Stimulated activated CD8-positive, alpha-beta memory T cell treated with anti-CD3 and anti-CD28 coated beads, Interleukin-12 subunit alpha, Interleukin-12 subunit beta, amount 100 ng/mL, for 1 hour (primary cell): ENCODE measurements at regions not wholly inside any gene's neighbourhood (a gene's known extent, or its start where the extent isn't known, plus 50 kb on each side); places are given as distances from the start of the nearest gene placed in this dataset.

Experiments used
- DNase-seq: peaks from one replicate; pipeline ENCODE4 v3.0.0-alpha.2; 2020; ENCODE audit warnings: low read depth

DNA sequence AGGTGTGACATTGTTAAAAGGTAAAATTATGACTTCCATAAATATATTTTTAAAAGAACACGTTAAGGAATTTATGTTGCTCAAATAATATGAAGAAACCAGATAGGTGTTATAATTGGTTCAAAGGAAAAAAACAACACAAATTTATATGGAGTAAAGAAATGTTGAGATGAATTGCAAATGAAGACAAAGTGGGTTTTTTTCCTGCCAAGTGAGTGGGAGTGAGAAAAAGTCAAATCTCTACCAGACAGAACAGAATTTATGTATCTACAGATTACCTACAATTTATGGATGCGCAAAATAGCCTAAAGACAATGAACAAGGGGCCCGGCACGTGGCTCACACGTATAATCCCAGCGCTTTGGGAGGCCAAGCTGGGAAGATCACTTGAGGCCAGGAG, 159.7 kb upstream of the SLC1A4 start:
- DNase-seq, result no peak

DNA sequence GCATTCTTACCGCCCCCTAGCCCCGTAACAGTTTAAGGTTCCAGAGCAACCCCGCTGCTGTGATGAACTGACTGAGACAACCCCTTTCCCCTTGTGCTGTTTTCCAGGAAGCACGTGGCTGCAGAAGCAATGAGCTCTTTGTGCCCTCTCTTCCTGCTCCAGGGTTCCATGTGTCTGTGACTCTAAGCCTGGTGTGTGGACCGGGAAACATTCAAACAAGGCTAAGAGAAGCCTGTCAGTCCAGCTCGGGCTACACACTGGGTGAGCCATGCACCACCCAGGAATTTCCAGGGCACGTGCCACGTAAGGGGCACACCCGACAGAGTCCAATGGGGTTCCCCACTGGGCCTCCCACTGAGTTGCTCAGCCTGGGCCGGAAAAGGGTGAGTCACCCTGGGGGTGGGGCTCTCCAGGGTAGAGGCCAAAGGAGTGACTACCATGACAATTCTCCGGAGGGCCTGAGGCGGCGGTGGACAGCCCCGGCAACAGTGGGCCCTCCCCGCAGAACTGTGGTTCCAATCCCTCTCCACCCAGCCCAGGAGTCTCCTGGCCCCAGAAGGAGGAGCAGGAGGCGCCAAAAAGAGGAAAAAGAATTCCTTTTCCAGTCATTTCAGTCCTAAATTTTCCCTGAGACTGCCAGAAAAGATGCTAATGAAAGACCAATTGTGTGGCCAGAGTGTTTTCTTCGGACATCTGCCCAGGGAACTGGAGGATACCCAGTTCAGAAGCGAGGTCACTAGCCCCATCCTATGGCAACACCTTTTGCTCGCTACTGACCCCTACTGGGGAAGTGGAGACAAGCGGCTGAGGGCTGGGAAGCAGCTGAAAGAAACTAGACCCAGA, 157.8 kb upstream of the SLC1A4 start:
- DNase-seq, result peak; percentile 67

DNA sequence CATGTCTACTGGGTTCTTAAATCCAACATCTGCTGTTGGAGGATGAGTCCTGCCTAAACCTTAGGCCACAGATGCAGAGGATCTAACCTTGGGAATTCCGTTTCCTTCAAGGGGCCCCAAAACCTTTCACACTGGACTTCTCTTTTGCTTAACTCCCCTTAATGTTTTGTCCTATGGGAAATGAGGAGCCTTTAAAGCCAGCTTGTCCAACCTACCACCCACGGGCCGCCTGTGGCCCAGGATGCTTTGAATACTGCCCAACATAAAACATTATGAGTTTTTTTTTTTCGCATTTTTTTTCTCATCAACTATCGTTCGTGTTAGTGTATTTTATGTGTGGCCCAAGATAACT, 157.2 kb upstream of the SLC1A4 start:
- no peak for DNase-seq

DNA sequence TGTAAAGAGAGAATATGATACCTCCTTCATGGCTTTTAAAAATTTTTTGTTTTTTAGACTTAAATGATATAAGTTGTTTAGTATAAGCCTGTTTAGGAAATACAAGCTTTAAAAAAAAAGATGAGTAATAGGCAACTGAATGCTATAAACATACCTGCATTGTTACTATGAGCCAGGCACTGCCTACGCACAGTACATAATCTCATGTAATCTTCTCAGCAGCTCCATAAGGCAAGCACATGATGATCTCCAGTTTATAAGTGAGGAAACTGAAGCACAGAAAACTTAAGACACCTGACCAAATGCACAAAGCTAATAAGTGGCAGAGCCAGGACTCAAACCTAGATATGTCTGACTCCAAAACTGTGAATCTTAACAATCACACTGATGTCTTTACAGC, 156.3 kb upstream of the SLC1A4 start:
- no peak for DNase-seq

DNA sequence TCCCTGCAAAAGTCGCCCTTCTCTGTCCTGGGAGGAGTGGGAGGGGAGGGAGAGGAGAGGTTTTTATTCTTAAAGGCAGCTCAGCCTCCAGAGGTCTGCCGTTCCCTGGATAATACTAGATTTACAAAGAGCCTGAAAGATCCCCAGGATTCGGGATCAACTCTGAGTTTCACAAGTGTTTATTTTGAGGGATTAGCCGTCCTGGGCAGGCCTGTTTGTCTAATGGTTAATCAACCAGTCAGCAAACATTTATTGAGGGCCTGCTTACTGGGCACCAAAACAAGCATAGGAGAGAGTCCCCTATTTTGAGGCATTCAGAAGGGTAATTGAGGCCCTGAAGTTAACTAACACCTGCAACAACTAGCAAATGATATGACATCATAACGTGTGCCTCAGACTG, 152.6 kb upstream of the SLC1A4 start:
- no peak for DNase-seq

DNA sequence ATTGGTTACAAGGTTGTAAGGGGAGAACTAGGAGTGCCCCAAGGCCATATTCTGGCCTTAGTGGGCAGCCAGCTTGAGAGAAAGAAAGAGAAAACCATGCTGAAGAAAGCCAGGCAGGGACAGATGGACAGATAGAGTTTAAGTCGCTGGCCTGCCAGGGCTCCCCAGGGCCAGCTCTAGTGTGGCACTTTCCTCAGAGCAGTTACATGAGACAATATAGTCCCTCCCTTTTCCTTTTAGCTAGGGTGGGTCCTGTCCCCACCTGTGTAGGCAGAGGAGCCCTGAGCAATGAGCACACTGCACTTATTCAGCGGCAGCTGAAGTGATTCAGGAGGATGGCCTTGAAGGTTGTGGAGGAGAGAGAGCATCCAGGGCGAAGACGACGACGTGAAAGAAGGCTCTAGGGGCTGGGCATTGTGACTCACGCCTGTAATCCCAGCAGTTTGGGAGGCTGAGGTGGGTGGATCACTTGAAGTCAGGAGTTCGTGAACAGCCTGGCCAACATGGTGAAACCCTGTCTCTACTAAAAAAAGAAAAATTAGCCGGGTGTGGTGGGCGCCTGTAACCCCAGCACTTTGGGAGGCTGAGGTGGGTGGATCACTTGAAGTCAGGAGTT, 152.0 kb upstream of the SLC1A4 start:
- DNase-seq, result no peak

DNA sequence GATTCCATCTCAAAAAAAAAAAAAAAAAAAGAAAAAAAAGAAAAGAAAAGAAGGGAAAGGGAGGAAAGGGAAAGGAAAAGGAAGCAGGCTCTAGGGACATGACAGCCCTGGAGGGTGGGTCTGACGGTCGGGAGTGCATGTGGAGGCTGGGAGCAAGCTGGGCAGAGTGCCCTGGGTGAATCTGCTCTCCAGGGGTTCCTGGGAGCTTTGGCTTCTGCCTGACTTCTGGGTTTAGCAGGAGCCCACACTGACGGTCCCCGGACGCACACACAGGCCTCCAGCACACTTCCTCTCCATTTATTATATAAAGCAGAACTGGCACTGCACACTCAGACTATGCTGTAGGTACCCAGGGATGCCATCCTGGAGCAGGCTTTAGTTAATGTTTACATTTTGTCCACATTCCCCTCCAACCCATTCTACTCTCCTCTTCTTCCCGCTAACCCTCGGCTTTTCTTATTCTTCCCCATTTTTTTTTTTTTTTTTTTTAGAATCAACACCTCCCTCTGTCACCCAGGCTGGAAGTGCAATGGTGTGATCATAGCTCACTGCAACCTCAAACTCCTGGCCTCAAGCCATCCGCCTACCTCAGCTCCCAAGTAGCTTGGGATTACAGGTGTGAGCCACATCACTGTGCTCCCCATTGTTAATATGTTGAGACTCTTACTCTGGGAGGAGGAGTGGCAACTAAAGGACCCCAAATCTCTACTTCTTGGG, 151.1 kb upstream of the SLC1A4 start:
- DNase-seq, result no peak

DNA sequence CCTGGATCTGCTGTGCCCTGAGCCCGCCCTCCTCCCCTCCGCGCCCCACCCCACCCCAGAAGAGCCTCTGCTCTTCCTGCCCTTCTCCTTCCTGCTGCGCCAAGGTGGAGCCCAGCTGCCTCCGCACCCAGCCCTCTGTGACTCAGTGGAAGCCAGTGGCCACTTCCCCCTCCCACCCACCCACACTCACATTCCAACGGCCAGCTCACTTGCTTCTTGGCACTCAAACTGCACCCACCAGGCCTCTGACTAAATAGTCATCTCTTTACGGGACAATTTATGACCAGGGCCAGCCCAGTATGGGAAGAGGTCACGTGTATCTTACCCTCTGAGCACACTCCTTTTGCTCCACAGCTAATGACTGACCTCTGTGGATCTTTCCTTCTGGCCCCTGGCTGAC, 150.4 kb upstream of the SLC1A4 start:
- no peak for DNase-seq

DNA sequence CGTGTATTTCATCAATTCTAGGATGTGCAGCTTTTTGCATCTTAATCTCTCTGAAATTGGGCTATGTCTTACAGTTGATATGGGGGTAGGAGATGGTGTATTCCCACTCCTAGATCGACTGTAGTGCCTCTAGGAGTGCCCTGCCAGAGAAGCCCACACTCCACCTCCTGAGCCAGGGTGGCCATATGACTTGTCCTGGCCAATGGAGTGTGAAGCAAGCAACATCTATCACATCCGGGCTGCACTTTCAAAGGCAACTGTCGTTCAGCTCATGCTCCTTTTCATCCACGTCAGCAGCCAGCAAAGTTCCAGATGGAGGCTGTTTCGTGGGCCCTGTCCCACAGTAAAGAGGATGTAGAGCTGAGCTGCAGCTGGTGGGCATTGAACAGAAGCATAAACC, 149.4 kb upstream of the SLC1A4 start:
- DNase-seq, result no peak

DNA sequence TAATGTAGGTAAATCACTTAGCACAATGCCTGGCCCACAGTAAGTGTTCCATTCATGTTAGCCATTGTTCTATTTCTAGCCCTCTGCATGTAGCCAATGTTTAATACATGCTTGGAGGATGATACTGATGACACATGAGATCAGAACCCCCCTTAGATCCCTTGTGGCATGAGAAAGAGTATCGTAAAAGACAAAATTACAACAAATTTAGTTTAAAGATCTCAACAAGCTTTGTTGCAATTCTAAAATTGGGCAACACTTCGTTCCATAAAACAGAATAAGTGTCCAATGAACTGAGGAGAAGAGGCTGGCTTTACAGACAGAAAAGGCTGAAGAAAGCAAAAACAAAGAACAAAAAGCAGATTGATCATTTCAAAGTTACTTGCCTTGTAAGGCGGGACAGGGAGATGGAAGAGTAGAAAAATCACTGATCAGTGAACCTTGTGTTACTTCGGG, 148.7 kb upstream of the SLC1A4 start:
- DNase-seq, result no peak

DNA sequence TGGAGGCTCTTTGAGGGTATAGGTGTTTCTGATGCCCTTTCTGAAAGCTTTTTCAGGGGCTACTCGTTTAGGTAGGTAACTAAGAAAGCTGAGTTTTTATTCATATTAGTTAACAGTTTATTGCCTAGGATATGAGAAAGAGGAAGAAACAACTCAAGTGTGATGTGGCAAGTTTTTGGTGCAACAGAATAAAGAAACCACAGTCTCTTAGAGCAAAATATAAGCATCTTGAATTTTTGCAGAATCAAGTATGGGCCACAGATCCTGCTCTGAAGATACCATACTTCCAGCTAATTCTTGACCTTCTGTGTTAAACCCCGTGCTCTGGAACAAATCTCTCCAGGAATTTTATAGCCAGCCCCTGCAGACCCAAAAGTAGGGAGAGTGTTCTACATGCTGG, 147.7 kb upstream of the SLC1A4 start:
- DNase-seq, result no peak

DNA sequence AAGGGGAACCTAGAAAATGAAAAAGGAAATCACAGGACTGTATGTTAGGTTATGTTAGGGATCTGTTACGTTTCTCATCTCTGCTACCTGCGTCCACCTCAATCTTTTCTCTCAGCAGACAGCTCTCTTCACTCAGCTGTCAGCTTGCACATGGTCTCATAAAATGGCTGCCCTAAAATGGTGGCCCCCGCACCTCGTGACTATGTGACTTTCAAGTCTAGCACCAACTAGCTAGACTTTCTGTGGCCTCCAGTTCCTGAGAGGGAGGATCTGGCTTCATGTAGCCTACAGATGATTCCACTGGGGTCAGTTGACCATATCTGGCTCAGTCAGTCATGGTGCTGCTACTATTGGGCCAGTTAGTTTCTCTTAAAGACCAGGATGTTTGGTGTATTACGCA, 147.2 kb upstream of the SLC1A4 start:
- DNase-seq, result no peak

DNA sequence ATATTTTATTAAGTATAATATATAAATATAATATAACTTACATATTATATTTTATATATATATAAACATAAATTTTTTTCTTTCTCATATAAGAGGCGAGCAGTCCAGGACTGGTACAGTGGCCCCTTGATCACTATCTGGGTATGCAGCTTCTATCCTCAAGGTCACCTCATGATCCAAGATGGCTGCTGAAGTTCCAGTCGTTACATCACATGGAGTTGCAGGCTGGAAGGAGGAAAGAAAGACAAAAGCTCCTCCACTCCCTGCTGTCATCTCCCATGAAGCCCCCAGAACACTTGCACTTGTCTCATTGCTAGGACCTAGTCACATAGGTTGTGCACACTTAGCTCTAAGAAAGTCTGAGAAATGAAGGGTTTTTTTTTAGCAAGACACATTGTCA, 145.1 kb upstream of the SLC1A4 start:
- no peak for DNase-seq

DNA sequence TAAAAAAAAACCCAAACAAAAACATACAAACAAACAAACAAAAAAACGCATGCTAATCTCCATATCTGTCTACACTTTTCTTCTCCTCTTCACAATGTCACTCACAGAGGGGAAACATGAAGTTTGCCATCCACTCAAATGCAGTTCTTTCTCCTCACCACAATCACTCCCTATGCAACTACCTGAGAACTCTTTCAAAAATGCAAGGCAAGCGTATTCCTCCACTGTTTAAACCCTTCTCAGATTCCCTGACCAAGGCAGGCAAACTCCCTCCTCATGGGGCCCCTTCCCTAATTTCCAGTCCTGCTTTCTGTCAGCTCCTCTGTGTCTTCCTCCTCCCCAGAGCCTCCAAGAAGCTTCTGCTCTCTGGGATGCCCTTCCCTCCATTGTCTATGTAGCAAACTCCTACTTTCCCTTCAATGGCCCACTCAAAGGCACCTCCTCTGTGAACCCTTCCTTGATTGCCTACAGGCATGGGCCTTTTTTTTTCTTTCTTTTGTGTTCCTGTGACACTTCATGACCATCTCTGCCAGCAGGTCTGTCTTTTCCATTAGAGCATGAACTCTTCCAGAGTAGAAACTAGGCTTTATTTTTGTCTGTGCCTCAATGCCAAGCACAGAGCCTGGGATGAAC, 143.8 kb upstream of the SLC1A4 start:
- no peak for DNase-seq

DNA sequence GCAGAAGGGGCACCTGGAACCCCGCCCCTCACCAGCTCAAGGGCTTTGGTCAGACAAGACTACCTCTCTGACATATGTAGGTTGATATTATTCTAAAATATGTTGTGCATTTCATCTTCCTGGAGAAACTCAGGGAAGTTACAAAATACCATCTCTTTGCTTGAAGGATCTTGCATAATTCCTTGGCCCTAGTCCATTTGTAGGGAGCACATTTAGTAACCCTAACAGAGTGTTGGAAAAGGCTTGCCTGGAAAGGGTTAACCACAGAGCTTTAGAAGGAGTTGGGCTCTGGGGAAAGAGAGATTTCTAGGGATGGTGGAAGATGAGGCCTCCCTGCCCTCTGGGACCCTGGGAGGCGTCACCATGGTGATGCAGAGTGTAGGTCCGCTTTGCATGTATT, 143.0 kb upstream of the SLC1A4 start:
- no peak for DNase-seq

DNA sequence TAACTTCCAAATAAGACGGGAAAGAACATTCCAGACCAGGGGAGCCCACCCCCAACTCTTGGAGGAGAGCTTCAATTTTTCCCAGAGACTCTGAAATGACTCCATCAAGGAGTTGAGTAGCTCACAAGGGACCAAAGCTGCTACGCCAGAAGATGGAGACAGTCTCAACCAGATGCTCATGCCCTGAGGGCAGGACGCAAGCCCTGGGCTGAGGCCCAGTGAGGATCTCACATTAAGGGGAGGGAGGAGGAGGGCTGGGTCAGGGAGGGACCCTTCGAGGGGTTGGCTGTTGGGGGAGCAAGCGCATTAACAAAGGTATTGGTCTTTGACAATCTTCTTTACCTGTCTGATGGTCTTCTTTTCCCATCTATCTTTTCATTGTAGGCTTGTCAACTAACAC, 141.3 kb upstream of the SLC1A4 start:
- no peak for DNase-seq

DNA sequence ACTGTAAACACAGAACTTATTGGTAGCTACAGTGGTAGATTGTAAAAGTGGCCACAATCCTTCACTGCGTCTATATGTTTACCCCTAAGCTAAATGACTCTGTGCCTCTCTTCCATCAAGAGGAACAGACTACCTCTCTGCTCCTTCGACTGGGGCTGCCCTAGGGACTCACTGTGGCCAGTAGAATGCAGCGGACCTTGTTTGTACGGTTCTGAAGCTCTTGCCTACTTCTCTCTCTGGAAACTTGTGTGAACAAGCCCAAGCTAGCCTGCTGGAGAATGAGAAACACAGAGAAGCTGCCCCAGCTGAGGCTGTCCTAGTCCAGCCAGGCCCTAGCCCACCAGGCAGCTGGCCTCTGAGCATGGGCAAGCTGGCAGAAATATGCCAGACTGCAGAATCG, 140.8 kb upstream of the SLC1A4 start:
- DNase-seq, result no peak

DNA sequence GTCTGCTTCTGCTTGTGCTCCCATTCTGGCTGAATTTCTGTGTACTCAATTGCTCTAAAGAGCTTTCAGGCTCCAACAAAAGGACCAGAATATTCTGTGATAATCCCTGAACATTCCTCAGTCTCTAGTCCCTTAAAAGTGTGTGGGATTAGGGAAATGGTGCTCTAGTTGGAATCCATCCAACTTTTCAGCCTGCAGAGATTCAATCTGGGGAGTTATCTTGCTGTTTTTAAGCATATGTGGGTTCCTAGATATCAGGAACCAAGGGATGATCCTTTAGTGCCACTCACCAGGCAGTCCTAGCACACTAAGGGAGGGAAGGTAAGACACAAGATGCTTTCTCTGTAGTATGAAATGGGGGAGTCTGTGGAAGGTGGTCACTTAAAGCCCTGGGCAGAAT, 140.3 kb upstream of the SLC1A4 start:
- DNase-seq, result no peak

DNA sequence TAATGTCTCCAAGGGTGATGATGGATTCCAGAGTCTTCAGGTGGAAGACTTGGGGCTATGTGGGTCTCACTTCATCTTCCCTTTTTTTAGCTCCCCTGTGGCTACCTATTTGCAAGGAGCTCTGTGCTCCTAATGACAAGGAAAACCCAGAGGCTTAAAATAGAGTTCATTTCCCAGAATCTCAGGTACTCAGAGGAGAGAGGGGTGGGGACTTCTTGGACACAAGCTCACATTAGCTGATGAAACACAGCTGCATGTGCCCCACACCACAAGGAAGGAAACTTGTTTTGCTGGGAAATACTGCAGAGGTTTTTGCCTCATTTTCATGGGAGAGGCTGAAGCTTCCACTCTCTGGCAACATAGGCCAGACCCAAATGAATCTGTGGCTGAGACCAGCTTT, 138.6 kb upstream of the SLC1A4 start:
- DNase-seq, result no peak

DNA sequence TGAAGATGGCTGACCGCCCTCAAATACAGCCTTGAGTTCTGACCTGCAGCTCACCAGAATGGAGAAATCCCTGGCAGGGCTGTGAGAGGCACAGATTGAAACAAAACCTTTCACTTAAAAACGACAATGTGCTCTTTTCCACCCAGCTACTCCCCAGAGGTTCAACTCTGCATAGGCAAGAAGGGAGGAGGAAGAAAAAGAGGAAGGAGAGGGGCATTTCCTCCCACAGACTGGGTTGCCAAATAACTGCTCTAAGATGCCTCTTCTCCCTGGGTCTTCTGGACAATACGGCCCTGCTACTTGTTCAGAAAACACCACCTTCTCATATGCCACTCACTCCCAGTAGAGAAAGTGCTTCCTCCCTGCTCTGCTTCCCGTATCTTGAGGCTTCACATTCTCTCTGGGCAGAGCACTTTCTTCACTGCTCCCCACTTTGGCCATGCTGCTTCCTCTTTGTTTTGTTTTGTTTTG, 136.4 kb upstream of the SLC1A4 start:
- no peak for DNase-seq

DNA sequence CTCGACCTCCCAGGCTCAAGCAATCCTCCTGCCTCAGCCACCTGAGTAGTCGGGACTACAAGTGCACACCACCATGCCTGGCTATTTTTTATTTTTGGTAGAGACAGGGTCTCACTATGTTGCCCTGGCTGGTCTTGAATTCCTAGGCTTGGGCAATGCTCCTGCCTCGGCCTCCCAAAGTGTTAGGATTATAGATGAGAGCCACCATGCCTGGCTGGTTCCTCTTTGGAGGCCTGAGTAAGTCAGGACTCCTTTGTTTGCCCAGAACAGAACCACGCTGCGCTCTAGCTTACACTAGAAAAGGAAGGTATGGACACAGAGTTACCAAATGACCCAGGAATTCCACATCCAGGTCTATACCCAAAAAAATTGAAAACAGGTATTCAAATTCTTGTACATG, 135.9 kb upstream of the SLC1A4 start:
- DNase-seq, result no peak

DNA sequence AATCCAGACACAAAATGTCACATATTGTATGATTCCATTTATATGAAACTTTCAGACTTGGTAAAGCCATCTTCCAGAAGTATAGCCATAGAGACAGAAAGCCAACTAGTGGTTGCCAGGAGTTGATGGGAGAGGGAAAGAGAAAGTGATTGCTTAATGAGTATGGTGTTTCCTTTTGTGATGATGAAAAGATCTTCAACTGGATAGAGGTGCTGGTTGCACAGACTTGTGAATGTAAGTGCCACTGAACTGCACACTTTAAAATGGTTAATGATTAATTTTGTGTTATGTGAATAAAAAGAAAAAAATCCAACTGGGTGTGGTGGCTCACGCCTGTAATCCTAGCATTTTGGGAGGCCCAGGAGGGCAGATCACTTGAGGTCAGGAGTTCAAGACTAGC, 135.3 kb upstream of the SLC1A4 start:
- DNase-seq, result no peak

DNA sequence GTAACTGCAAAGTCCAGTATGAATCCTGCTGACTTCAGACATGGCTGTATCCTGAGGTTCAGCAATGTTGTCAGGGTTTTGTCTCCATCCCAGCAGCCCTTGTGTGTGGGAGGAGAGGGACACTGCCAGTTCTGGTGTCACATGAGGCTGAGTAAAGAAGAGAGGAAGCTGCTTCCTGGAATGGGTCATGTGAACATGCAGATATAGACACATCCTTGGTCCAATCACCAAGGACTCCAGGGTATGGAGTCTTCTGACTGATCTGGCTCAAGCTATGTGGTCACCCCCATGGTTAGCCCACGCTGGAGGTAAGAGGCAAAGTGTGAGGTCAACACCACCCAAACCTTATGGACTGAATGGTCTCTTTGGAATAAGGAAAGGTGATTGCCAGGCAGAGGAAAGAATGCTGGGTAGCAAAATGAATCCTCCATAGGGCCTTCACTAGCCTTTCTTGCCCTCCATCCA, 134.4 kb upstream of the SLC1A4 start:
- DNase-seq, result no peak
